ENCODE measurements at regions not wholly inside any gene's neighbourhood (a gene's known extent, or its start where the extent isn't known, plus 50 kb on each side); places are given as distances from the start of the nearest gene placed in this dataset.
A peak's percentile ranks its signal among the peaks of the same experiment; 100 is the strongest.

- no peak for DNase-seq
Observed at GRCh38 chr2:188158337-188159100, 133.2 kb upstream of the GULP1 start.

DNA sequence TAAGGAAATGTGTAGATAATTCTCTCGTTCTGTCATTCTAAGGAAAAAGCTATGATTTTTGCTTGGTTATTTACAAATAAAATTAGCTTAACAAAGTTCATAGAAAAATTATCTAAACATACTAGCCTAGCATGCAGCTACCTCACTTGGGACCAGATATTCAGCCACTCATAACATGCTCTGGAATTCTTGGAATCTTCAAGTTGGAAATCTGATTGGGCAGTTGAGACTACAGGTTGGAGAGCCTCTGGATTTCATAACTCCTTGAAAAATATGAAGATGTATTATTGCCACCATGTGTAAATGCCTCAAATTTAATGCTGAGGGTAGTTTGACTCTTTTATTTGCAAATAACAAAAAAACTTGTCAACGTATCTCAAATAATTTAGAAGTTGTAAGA is 132.2 kb upstream of the GULP1 start:
- DNase-seq, result no peak

GRCh38 chr2:188170356-188170755 is 121.3 kb upstream of the GULP1 start:
- no peak for DNase-seq

DNA sequence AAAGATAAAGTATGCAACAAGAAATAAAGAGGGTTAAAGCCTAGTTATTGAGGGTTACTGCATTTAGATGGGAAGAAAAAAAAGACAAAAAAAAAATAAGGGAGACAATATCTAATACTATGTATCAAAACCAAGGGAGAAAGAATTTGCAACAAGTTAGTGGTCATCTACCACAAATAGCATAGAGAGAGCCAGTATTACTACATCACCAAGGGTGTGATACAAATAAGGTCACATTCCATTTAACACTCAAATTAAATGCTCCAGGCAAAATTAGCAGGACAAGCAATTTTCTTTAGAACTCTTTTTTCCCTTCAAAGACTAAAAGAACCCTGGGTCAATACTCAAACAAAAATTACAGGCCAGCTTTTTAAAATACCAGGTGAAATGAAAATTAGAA is 115.1 kb upstream of the GULP1 start:
- no peak for DNase-seq

DNA sequence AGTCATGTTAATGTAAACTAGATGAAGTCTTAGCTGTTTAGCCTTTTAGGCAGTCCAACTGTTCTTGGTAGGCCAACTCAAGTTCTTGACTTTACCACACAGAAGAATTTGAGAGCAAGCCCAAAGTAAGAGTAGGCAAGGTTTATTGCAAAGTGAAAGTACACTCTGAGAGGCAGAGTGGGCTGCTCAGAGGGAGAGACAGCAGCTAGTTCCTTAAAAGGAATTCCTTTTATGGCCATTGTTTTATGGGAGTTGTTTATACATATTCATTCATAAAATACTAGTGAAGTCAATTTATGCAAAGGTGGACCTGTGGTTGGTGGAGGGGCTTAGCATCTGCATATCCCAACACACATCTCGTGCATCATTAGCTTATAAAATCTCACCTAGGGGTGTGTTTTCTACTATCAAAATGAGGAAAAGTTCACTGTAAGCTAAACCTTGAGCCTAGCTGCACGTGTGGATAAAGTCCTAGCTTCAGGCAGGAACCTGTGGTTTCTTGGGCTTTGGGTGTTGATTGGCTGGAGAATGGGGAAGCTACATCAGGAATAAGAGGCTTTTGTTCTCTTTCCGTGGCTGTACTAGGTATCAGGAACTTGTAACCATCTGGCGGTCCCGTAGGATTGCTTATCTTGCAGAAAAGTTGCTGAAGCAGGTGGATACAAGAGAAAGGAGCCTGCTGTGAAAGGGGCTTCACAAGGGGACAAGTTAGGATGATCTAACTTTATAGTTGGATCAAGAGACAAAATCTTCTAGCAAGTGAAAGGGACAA is 110.4 kb upstream of the GULP1 start:
- DNase-seq, result no peak

DNA sequence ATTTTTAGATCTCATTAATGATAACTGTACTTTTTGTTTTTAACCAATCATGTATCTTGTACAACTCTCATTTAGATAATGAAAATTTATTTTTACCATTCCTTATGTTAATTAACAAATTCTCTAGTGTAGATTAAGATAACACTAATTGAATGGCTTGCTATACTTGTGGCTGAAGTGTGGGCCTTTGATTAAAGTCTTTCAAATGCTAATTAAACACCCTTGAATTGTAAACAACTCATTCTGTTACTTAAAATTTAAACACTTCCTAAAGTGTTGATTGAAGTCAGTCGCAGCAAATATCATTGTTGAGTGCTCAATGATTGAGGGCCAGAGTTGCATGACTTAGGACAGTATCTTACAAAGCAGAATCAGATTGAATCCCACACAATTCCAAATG is 109.8 kb upstream of the GULP1 start:
- DNase-seq, result no peak

DNA sequence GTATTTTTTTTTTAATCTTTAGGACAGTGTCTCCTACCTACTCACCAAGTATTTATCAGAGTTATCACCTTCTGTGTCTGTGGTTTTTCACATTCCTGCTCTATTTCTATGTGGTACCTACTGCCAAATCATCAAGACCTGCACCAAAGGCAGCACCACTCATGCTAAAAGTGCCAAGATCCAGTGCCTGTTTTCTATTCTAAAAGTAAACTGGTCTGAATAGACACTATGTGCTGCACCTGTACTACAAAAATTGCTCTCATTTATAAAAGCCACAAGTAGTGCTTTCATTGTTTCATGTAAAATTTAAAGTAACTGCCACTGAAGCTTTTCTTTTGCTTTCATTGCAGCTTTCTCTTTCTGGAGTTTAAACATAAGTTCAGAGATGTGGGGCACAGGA is 103.9 kb upstream of the GULP1 start:
- no peak for DNase-seq

DNA sequence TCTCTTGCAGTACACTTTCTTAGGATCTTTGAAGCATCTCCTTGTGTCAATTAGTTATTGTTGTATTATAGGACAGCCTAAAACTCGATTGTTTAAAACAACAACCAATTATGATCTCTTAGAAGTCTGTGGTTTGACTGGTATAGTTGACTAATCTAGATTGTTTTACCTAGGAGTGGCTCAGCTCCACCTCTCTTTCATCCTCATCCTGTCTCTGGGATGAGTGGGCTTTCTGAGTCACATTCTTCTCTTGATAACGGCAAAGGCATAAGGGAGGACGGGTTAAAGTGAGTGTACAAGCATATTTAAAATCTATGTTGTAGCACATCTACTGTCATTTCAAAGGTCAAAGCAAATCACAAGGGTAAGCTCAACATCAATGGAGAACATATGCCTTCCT is 102.3 kb upstream of the GULP1 start:
- DNase-seq, result no peak

GRCh38 chr2:188193230-188193629 is 98.4 kb upstream of the GULP1 start:
- DNase-seq, result no peak

- DNase-seq, result no peak
Observed at GRCh38 chr2:188196343-188197008, 95.2 kb upstream of the GULP1 start.

DNA sequence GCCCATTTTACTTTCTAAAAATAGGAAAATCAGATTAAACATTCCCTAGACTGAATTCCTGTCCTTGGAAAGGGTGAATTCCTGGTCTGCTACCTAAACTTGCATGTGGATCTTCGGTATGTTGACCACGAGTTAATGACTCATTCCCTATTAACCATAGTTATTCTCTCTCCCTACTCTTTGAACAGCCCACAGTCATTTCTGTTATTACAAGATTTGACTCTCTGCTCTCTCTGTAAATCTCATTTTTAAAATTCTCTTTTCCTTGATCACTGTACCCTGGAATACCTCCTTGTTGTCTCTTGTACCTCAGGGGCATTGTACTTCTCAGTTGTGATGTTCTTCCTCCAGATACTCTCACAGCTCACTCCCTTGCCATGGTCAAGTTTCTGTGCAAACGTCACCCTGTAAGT is 92.0 kb upstream of the GULP1 start:
- no peak for DNase-seq

DNA sequence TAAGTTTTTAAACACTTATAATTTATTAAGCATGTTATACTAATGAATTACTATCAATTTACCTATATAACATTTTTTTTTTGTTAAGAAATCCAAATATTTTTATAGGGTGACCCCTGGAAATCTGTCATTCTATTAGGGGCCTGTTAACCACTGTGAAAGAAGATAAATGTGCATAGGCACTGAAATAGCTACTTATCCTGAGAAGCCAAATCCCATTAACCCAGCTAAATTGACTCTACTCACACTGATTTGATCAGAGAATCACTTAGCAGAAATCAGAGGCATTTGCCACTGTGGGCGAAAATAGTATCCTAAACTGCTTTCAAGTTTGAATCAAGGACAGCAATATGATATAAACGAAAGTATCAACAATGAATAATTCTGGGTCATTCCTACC is 90.0 kb upstream of the GULP1 start:
- DNase-seq, result no peak

GRCh38 chr2:188202777-188203176 is 88.9 kb upstream of the GULP1 start:
- DNase-seq, result no peak

- DNase-seq, result no peak
Observed at GRCh38 chr2:188203776-188204175, 87.9 kb upstream of the GULP1 start.

- no peak for DNase-seq
Observed at GRCh38 chr2:188204824-188205223, 86.8 kb upstream of the GULP1 start.

GRCh38 chr2:188207554-188207953 is 84.1 kb upstream of the GULP1 start:
- no peak for DNase-seq

DNA sequence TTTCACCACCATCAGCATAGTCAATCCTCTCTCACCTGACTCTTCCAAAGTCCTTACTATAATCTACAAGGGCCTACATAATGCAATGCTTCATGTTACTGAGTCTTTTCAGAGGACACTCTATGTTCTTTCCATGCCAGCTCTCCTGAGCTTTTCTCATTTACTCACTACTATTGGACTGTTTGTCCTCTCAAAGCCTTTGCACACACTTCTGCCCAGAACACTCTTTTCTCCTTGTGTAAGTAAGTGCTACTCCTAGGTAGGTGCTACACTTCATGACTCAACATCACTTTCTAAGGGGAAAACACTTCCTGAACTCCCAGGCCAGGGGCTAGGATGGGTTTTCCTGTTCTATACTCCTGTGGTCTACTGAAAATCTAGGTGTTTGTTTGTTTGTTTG is 82.5 kb upstream of the GULP1 start:
- DNase-seq, result no peak

DNA sequence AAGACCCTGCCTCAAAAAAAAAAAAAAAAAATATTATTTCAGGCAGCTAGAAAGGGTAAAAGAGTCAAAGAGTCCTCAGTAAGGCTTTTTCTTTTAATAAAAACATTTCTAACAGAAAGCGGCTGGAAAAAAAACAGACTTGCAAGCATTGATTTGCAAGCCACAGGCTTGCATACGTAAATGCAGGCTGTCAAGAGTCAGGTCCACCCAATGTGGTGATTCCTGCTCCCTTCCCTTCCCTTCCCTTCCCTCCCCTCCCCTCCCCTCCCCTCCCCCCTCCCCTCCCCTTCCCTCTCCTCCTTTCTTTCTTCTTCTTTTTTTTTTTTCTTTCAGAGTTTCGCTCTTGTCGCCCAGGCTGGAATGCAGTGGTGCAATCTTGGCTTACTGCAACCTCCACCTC is 74.4 kb upstream of the GULP1 start:
- no peak for DNase-seq

- DNase-seq, result no peak
Observed at GRCh38 chr2:188219541-188219940, 72.1 kb upstream of the GULP1 start.

- no peak for DNase-seq
Observed at GRCh38 chr2:188220535-188220934, 71.1 kb upstream of the GULP1 start.

GRCh38 chr2:188227713-188228112 is 64.0 kb upstream of the GULP1 start:
- DNase-seq, result no peak

DNA sequence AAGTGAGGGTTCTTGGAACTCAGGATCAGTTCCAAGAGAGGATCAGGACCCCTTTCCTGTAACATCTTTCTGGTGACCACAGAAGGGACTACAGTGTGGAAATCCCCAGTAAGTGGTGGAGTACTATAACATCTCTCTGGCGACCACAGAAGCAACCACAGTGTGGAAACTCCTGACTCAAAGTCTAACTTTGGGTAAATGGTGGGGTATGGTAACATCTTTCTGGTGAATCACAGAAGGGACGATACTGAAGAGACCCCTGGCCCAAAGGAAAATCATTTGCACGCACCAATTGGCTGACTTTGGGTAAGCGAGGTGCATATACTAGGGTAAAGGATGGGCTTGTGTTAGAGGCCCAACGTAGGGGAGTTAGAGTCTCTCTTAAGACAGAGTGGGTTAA is 56.3 kb upstream of the GULP1 start:
- DNase-seq, result peak; percentile 4

DNA sequence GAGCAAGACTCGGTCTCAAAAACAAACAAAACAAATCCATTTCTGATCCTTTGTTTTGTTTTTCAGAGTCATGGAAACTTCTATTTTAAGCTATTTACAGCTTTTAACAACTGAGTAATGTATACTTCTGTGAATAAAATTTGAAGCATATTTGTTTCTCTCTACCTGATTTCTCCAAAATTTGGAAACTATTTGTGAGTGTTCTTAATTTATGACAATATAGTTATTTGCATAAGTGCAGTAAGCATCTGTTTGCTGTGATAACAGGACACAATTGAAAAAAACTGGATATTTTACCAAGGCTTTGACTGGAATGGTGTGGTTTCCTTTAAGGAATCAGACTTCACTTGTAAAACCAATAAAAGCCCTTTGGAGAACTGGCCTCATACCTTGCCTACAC is 53.3 kb upstream of the GULP1 start:
- no peak for DNase-seq

All from activated CD4-positive, alpha-beta T cell treated with anti-CD3 and anti-CD28 coated beads for 48 hours (primary cell).